ENCODE measurements at regions not wholly inside any gene's neighbourhood (a gene's known extent, or its start where the extent isn't known, plus 50 kb on each side); places are given as distances from the start of the nearest gene placed in this dataset.

DNA sequence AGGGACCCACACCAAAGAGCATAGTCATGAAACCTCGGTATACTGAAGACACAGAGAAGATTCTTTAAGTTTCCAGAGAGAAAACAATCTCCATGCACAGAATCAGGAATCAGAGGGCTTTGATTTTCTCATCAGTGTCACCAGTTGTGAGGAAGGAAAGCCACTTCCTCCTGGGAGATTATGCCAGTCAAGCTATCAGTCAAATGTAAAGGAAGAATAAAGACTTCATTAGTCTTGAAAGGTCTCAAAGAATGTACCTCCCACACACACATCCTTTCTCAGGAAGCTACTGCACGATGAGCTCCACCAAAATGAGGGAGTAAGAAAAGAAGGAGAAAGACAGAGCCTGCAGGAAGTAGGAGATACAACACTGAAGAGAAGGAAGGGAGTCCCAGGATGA lies 486.3 kb downstream of the SHQ1 start:
- no peaks in the 10 kb centered on the region for H3K27me3 ChIP-seq (replicated peaks; ENCODE audit: control insufficient read depth, insufficient read depth, low read length)
- H3K4me3 ChIP-seq (replicated peaks; ENCODE audit: low read depth, low read length) = no peak overlapping the region
- TF ChIP-seq, protein P1, sequence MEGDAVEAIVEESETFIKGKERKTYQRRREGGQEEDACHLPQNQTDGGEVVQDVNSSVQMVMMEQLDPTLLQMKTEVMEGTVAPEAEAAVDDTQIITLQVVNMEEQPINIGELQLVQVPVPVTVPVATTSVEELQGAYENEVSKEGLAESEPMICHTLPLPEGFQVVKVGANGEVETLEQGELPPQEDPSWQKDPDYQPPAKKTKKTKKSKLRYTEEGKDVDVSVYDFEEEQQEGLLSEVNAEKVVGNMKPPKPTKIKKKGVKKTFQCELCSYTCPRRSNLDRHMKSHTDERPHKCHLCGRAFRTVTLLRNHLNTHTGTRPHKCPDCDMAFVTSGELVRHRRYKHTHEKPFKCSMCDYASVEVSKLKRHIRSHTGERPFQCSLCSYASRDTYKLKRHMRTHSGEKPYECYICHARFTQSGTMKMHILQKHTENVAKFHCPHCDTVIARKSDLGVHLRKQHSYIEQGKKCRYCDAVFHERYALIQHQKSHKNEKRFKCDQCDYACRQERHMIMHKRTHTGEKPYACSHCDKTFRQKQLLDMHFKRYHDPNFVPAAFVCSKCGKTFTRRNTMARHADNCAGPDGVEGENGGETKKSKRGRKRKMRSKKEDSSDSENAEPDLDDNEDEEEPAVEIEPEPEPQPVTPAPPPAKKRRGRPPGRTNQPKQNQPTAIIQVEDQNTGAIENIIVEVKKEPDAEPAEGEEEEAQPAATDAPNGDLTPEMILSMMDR (IDR thresholded peaks at IDR 0.05; ENCODE audit: insufficient read depth, low read length, poor library complexity, severe bottlenecking) = no peak
- DNase-seq (ENCODE audit: extremely low read depth, insufficient read length) = no peak
- no peaks in the 10 kb centered on the region for H3K36me3 ChIP-seq (ENCODE audit: control insufficient read depth, insufficient read depth, low read length)

DNA sequence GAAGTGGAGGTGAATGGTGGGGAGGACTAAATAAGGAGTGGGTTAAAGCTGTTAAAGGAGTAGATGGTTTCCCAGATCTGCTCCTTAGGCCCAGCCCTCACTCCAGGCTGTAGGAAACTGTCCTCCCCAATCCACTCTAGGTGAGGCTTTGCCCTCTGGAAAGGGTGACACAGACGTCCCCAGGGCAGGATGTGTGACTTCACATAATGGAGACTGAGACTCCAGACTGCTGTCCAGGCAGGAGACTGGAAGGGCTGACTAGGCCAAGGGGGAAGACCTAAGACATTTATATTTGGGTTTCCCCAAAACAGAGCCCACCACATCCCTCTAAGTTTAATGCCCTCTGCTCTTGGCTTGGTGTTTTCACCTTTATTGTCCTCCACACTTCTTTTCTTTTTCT lies 488.5 kb downstream of the SHQ1 start:
- TF ChIP-seq, protein P1 (IDR thresholded peaks at IDR 0.05; ENCODE audit: insufficient read depth, low read length, poor library complexity, severe bottlenecking) = no peak
- DNase-seq (ENCODE audit: extremely low read depth, insufficient read length) = no peak
- Histone ChIP-seq H3K27me3 (replicated peaks; ENCODE audit: control insufficient read depth, insufficient read depth, low read length) (no peaks in the 10 kb centered on the region), H3K4me3 (replicated peaks; ENCODE audit: low read depth, low read length) (no peak overlapping the region), H3K36me3 (ENCODE audit: control insufficient read depth, insufficient read depth, low read length) (no peaks in the 10 kb centered on the region)

DNA sequence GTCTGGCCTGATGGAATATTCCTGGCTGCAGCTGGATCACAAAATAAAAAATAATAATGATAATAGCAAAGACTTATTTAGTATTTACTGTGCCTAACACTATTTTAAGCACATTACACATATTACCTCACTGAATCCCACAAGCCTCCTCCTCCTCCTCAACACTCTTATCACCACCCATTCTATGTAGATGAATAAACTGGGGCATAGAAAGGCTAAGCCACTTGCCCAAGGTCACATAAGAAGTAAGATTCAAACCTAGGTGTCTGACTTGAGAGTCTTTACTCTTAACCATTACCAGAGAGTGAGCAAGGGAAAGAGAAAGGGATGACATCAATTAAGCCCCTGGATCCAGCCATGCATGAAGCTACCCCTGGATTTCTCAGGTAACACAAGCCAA lies 493.1 kb downstream of the SHQ1 start:
- Histone ChIP-seq H3K36me3 (ENCODE audit: control insufficient read depth, insufficient read depth, low read length) (no peaks in the 10 kb centered on the region), H3K27me3 (replicated peaks; ENCODE audit: control insufficient read depth, insufficient read depth, low read length) (no peaks in the 10 kb centered on the region), H3K4me3 (replicated peaks; ENCODE audit: low read depth, low read length) (no peak overlapping the region)
- DNase-seq (ENCODE audit: extremely low read depth, insufficient read length) = no peak
- TF ChIP-seq, protein P1 (IDR thresholded peaks at IDR 0.05; ENCODE audit: insufficient read depth, low read length, poor library complexity, severe bottlenecking) = no peak

DNA sequence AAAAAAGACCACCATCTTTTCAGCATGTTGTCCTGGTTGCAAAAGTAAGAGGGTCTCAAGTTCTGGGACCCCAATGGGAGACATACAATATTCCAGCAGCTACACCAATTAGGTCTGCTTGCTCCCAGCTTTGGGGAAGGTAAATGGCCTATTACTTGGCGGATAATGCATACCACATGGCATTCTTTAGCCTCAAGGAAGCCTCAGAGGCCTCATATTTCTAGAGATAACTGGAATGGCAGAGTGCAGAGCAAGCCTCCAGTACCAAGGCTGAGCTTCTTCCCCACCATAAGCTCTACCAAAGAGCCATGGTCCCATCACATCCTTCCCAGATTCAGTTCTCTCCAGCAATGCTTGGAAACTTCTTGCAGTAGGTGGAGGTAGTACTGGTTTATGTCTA lies 493.8 kb downstream of the SHQ1 start:
- no peaks in the 10 kb centered on the region for H3K27me3 ChIP-seq (replicated peaks; ENCODE audit: control insufficient read depth, insufficient read depth, low read length)
- TF ChIP-seq, protein P1 (IDR thresholded peaks at IDR 0.05; ENCODE audit: insufficient read depth, low read length, poor library complexity, severe bottlenecking) = no peak
- no peak for DNase-seq (ENCODE audit: extremely low read depth, insufficient read length)
- no peak overlapping the region for H3K4me3 ChIP-seq (replicated peaks; ENCODE audit: low read depth, low read length)
- no peaks in the 10 kb centered on the region for H3K36me3 ChIP-seq (ENCODE audit: control insufficient read depth, insufficient read depth, low read length)

DNA sequence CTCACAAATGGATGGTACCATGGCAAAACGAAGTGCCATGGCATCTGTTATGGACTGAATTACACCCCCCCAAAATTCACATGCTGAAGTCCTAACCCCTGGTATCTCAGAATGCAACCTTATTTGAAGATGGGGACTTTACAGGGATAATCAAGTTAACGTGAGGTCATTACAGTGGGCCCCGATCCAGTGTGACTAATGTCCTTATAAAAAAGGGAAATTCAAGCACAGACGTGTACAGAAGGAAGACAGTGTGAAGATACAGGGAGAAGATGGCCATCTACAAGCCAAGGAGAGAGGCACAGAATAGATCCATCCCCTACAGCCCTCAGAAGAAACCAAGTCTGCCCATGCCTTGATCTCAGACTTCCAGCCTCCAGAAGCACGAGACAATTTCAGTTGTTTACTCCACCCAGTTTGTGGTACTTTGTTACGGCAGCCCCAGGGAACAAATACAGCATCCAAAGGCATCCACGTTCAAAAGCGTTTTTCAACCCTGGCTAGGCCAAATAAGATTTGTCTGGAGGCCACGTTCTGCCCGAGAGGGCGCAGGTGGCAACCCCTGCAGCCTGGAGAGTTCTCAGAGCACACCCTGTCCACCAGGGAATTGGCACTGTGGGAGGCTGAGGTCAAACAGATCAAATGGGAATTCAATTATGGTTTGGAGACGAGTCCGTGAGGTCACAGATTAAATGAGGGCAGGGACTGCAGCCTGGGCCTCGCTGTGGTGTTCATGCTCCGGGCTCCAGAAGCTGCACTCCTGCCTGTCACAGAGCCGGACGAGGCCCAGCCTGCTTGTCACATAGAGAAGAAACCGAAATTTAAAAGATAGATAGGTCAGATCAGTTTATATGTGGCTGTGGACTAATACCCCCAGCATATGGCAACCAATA lies 494.8 kb downstream of the SHQ1 start:
- H3K36me3 ChIP-seq (ENCODE audit: control insufficient read depth, insufficient read depth, low read length) = no peaks in the 10 kb centered on the region
- no peaks in the 10 kb centered on the region for H3K27me3 ChIP-seq (replicated peaks; ENCODE audit: control insufficient read depth, insufficient read depth, low read length)
- H3K4me3 ChIP-seq (replicated peaks; ENCODE audit: low read depth, low read length) = no peak overlapping the region
- DNase-seq (ENCODE audit: extremely low read depth, insufficient read length) = no peak
- TF ChIP-seq, protein P1 (IDR thresholded peaks at IDR 0.05; ENCODE audit: insufficient read depth, low read length, poor library complexity, severe bottlenecking) = no peak
